SK-N-SH (cell line): ENCODE measurements at regions not wholly inside any gene's neighbourhood (a gene's known extent, or its start where the extent isn't known, plus 50 kb on each side); places are given as distances from the start of the nearest gene placed in this dataset.

ENCODE experiments used
- CTCF ChIA-PET: fragments of 300-600, 350-600 bp; formaldehyde crosslinking; extraction: SDS; loops from one replicate; lab custom pipeline; 2021; lab: Yijun Ruan, JAX
- POLR2A ChIA-PET: fragments of 350-600 bp; sonication (Branson Sonifier 250); formaldehyde crosslinking; extraction: SDS; loops from one replicate; lab custom pipeline; 2020; ENCODE audit warnings: antibody characterized with exemption, inconsistent platforms; lab: Yijun Ruan, JAX
- DNase-seq: peaks from one replicate; pipeline ENCODE4 v3.0.0; 2012
- H2AFZ ChIP-seq: fragments of 200-600 bp; sonication (generic); 2 replicates; pipeline ENCODE4 v1.8.1; 2016; ENCODE audit warnings: antibody characterized with exemption, mild to moderate bottlenecking, low read depth
- H3F3A ChIP-seq: fragments of 200-600 bp; sonication (generic); replicated peaks from 2 replicates; pipeline ENCODE3; 2016; ENCODE audit warnings: antibody characterized with exemption, mild to moderate bottlenecking; ENCODE audit not compliant: insufficient read depth
- H3K27ac ChIP-seq, 2 experiments: fragments of 200-500 bp in 1 of 2; fragments of 200-600 bp in 1 of 2; sonication (Bioruptor generic) in 1 of 2; sonication (generic), shearing (Covaris generic) in 1 of 2; 2 replicates each; pipeline versions ENCODE4 v1.5.1 to v1.6.1; 2014 to 2016; ENCODE audit warnings: low read depth in 2 of 2, inconsistent platforms in 1 of 2, low read length in 1 of 2, mild to moderate bottlenecking in 1 of 2, mixed read lengths in 1 of 2
- H3K27me3 ChIP-seq: fragments of 200-600 bp; sonication (generic), shearing (Covaris generic); 2 replicates; pipeline ENCODE4 v1.6.1; 2016; ENCODE audit warnings: mixed run types; ENCODE audit not compliant: insufficient read depth
- H3K36me3 ChIP-seq, 2 experiments: fragments of 200-500 bp in 1 of 2; fragments of 200-600 bp in 1 of 2; sonication (Bioruptor generic) in 1 of 2; sonication (generic) in 1 of 2; replicated peaks in 1 of 2; 2 replicates each; pipeline versions ENCODE3 to v1.5.1; 2014 to 2016; ENCODE audit warnings: low read length in 1 of 2, mild to moderate bottlenecking in 1 of 2; ENCODE audit not compliant: insufficient read depth in 2 of 2, control insufficient read depth in 1 of 2
- H3K4me1 ChIP-seq, 2 experiments: fragments of 200-500 bp in 1 of 2; fragments of 200-600 bp in 1 of 2; sonication (Bioruptor generic) in 1 of 2; sonication (generic), shearing (Covaris generic) in 1 of 2; 2 replicates each; pipeline versions ENCODE4 v1.5.1 to v1.6.1; 2014 to 2016; ENCODE audit warnings: low read depth in 1 of 2, low read length in 1 of 2, mixed run types in 1 of 2; ENCODE audit not compliant: insufficient read depth in 2 of 2, control insufficient read depth in 1 of 2
- H3K4me2 ChIP-seq: fragments of 200-600 bp; sonication (generic), shearing (Covaris generic); 2 replicates; pipeline ENCODE4 v1.6.1; 2017; ENCODE audit warnings: mixed run types
- H3K4me3 ChIP-seq, 2 experiments: fragments of 200-500 bp in 1 of 2; fragments of 200-600 bp in 1 of 2; sonication (Bioruptor generic) in 1 of 2; sonication (generic), shearing (Covaris generic) in 1 of 2; 2 replicates each; pipeline versions ENCODE4 v1.5.1 to v1.8.1; 2014 to 2016; ENCODE audit warnings: low read depth in 2 of 2, inconsistent platforms in 1 of 2, low read length in 1 of 2, mild to moderate bottlenecking in 1 of 2, mixed read lengths in 1 of 2, moderate library complexity in 1 of 2
- H3K79me2 ChIP-seq: fragments of 200-600 bp; sonication (generic); 2 replicates; pipeline ENCODE4 v1.8.1; 2017; ENCODE audit warnings: mild to moderate bottlenecking; ENCODE audit not compliant: insufficient read depth
- H3K9ac ChIP-seq: fragments of 200-600 bp; sonication (generic); 2 replicates; pipeline ENCODE4 v1.6.1; 2017; ENCODE audit warnings: mixed run types
- H3K9me2 ChIP-seq: fragments of 200-600 bp; sonication (generic); 2 replicates; pipeline ENCODE4 v1.6.1; 2017; ENCODE audit warnings: mixed run types
- H3K9me3 ChIP-seq: fragments of 200-600 bp; sonication (generic); 2 replicates; pipeline ENCODE4 v1.6.1; 2017; ENCODE audit warnings: mixed run types, mild to moderate bottlenecking, moderate library complexity
- H4K20me1 ChIP-seq: fragments of 200-600 bp; sonication (generic); 2 replicates; pipeline ENCODE4 v1.6.1; 2017; ENCODE audit warnings: mild to moderate bottlenecking, mixed run types; ENCODE audit not compliant: insufficient read depth
- ELF1 ChIP-seq: IDR thresholded peaks from 2 replicates; pipeline ENCODE4 v1.4.0; 2012
- EP300 ChIP-seq, 2 experiments: IDR thresholded peaks; 2 replicates each; pipeline versions ENCODE4 v1.4.0 to v1.6.1; 2012; ENCODE audit warnings: borderline replicate concordance in 1 of 2, low read depth in 1 of 2, low read length in 1 of 2
- EZH2phosphoT487 ChIP-seq: fragments of 200-600 bp; sonication (generic); IDR thresholded peaks from 2 replicates; pipeline ENCODE4 v1.6.1; 2017; ENCODE audit warnings: low read depth, mixed run types, mild to moderate bottlenecking, antibody characterized with exemption, moderate library complexity, borderline replicate concordance
- FOSL2 ChIP-seq: IDR thresholded peaks from 2 replicates; pipeline ENCODE4 v1.4.0; 2012; ENCODE audit warnings: low read depth, mild to moderate bottlenecking, moderate library complexity, borderline replicate concordance
- MEF2A ChIP-seq: IDR thresholded peaks from 2 replicates; pipeline ENCODE4 v1.4.0; 2012; ENCODE audit warnings: low read depth, borderline replicate concordance
- NFIC ChIP-seq: IDR thresholded peaks from 2 replicates; pipeline ENCODE4 v1.4.0; 2012; ENCODE audit warnings: borderline replicate concordance
- NRF1 ChIP-seq: IDR thresholded peaks from 2 replicates; pipeline ENCODE4 v1.6.1; 2012; ENCODE audit warnings: low read depth, mild to moderate bottlenecking, low read length
- POLR2AphosphoS5 ChIP-seq: IDR thresholded peaks from 2 replicates; pipeline ENCODE4 v1.6.1; 2012; ENCODE audit warnings: low read depth, low read length
- RAD21 ChIP-seq: IDR thresholded peaks from 2 replicates; pipeline ENCODE4 v1.6.1; 2012; ENCODE audit warnings: mild to moderate bottlenecking, low read length
- RFX5 ChIP-seq: IDR thresholded peaks from 2 replicates; pipeline ENCODE4 v1.6.1; 2012; ENCODE audit warnings: mild to moderate bottlenecking, improper control_type of control experiment, low read length
- SIN3A ChIP-seq: IDR thresholded peaks from 2 replicates; pipeline ENCODE4 v1.6.1; 2012; ENCODE audit warnings: low read depth, mild to moderate bottlenecking, low read length, moderate library complexity, borderline replicate concordance
- SMC3 ChIP-seq: IDR thresholded peaks from 2 replicates; pipeline ENCODE4 v1.6.1; 2012; ENCODE audit warnings: low read depth, low read length, improper control_type of control experiment
- TAF1 ChIP-seq: IDR thresholded peaks from 2 replicates; pipeline ENCODE4 v1.6.1; 2012; ENCODE audit warnings: low read depth, mild to moderate bottlenecking, low read length, moderate library complexity, borderline replicate concordance
- TCF12 ChIP-seq: IDR thresholded peaks from 2 replicates; pipeline ENCODE4 v1.4.0; 2012
- USF1 ChIP-seq: IDR thresholded peaks from 2 replicates; pipeline ENCODE4 v1.4.0; 2012; ENCODE audit warnings: low read depth, borderline replicate concordance
- YY1 ChIP-seq: IDR thresholded peaks from 2 replicates; pipeline ENCODE4 v1.4.0; 2012; ENCODE audit warnings: low read depth, mild to moderate bottlenecking
- WGBS: methylation state at CpG from one replicate; pipeline ENCODE4 v1.1.6; 2017; ENCODE audit warnings: low lambda C conversion rate; 5-methylcytosine and 5-hydroxymethylcytosine counted together
- TF ChIP-seq, protein P1 (sequence below): fragments of 150-350 bp; IDR thresholded peaks from 2 replicates; pipeline ENCODE4 v1.6.1; 2017; ENCODE audit warnings: antibody characterized with exemption, low read length, low read depth, borderline replicate concordance
- TF ChIP-seq, protein P2 (sequence below): fragments of 200-600 bp; sonication (generic); IDR thresholded peaks from 2 replicates; pipeline ENCODE4 v1.6.1; 2017; ENCODE audit warnings: antibody characterized with exemption, mild to moderate bottlenecking, moderate library complexity

GRCh38 chr1:30043256-30043655 is 680.1 kb downstream of the MATN1 start:
- Histone ChIP-seq H3K9me3 (no peaks in the 10 kb centered on the region), H3K36me3 (no peaks in the 10 kb centered on the region), H3K4me2 (no peak overlapping the region), H3K9ac (no peak overlapping the region), H3K4me3 (no peak overlapping the region), H3K9me2 (no peaks in the 10 kb centered on the region), H3F3A (no peaks in the 10 kb centered on the region)
- no CpG with 5 or more reads among the region's 2 CpGs for WGBS
- no peak for DNase-seq
- CTCF ChIA-PET, result no interaction called here
- TF ChIP-seq POLR2AphosphoS5 (no peak), SMC3 (no peak), FOSL2 (no peak), TAF1 (no peak), TCF12 (no peak), NFIC (no peak), MEF2A (no peak), USF1 (no peak), SIN3A (no peak), ELF1 (no peak), RFX5 (no peak), NRF1 (no peak), EP300 (IDR thresholded peaks at IDR 0.05; ENCODE audit: borderline replicate concordance in 1 of 2, low read depth in 1 of 2, low read length in 1 of 2) (no peak), RAD21 (no peak), EZH2phosphoT487 (no peak), YY1 (no peak)
- TF ChIP-seq, protein P1, sequence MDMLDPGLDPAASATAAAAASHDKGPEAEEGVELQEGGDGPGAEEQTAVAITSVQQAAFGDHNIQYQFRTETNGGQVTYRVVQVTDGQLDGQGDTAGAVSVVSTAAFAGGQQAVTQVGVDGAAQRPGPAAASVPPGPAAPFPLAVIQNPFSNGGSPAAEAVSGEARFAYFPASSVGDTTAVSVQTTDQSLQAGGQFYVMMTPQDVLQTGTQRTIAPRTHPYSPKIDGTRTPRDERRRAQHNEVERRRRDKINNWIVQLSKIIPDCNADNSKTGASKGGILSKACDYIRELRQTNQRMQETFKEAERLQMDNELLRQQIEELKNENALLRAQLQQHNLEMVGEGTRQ, result no peak
- TF ChIP-seq, protein P2, sequence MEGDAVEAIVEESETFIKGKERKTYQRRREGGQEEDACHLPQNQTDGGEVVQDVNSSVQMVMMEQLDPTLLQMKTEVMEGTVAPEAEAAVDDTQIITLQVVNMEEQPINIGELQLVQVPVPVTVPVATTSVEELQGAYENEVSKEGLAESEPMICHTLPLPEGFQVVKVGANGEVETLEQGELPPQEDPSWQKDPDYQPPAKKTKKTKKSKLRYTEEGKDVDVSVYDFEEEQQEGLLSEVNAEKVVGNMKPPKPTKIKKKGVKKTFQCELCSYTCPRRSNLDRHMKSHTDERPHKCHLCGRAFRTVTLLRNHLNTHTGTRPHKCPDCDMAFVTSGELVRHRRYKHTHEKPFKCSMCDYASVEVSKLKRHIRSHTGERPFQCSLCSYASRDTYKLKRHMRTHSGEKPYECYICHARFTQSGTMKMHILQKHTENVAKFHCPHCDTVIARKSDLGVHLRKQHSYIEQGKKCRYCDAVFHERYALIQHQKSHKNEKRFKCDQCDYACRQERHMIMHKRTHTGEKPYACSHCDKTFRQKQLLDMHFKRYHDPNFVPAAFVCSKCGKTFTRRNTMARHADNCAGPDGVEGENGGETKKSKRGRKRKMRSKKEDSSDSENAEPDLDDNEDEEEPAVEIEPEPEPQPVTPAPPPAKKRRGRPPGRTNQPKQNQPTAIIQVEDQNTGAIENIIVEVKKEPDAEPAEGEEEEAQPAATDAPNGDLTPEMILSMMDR, result no peak
- TF ChIP-seq, all 33 proteins: peak for 0
- no peaks in the 10 kb centered on the region for H3K79me2 ChIP-seq
- H3K4me1 ChIP-seq, result no peaks in the 10 kb centered on the region; a peak in 1 of 4 replicates
- H4K20me1 ChIP-seq, result no peaks in the 10 kb centered on the region
- H3K27me3 ChIP-seq, result no peaks in the 10 kb centered on the region
- H2AFZ ChIP-seq, result no peak overlapping the region
- H3K27ac ChIP-seq, result no peak overlapping the region
- POLR2A ChIA-PET, result no interaction called here
